Mesodermal cell (in vitro differentiated cells): ENCODE measurements at regions not wholly inside any gene's neighbourhood (a gene's known extent, or its start where the extent isn't known, plus 50 kb on each side); places are given as distances from the start of the nearest gene placed in this dataset.

ENCODE experiments used
- H3K27ac ChIP-seq: 2 replicates; pipeline ENCODE4 v1.7.0; 2013; ENCODE audit warnings: mild to moderate bottlenecking, low read depth, low read length, moderate library complexity; ENCODE audit not compliant: severe bottlenecking
- H3K36me3 ChIP-seq: 2 replicates; pipeline ENCODE4 v1.7.1; 2013; ENCODE audit warnings: mild to moderate bottlenecking, low read length, moderate library complexity; ENCODE audit not compliant: control insufficient read depth, insufficient read depth
- H3K4me1 ChIP-seq: one replicate; pipeline ENCODE4 v1.7.1; 2013; ENCODE audit warnings: mild to moderate bottlenecking, low read length; ENCODE audit not compliant: insufficient read depth, control insufficient read depth, poor library complexity, severe bottlenecking
- H3K4me3 ChIP-seq: 2 replicates; pipeline ENCODE4 v1.7.0; 2013; ENCODE audit warnings: low read length, control low read depth, mild to moderate bottlenecking; ENCODE audit not compliant: insufficient read depth, poor library complexity, severe bottlenecking; ENCODE audit errors: extremely low read depth
- H3K9me3 ChIP-seq: 2 replicates; pipeline ENCODE4 v1.7.1; 2013; ENCODE audit warnings: mild to moderate bottlenecking, low read length, moderate library complexity; ENCODE audit not compliant: control insufficient read depth
- WGBS, 2 experiments: methylation state at CpG; one replicate each; pipeline ENCODE4 v1.1.5; 2013; ENCODE audit warnings: missing lambda C conversion rate in 2 of 2; ENCODE audit not compliant: insufficient coverage in 2 of 2; 5-methylcytosine and 5-hydroxymethylcytosine counted together

- Histone ChIP-seq H3K9me3 (no peaks in the 10 kb centered on the region), H3K27ac (no peak overlapping the region), H3K4me3 (no peak overlapping the region), H3K36me3 (no peaks in the 10 kb centered on the region), H3K4me1 (no peaks in the 10 kb centered on the region)
- WGBS, 2 experiments: 94 to 95% methylated on average over 6 to 11 of the region's 13 CpGs
These were observed 977.6 kb downstream of the BRD1 start for GRCh38 chr22:48849963-48850657.

DNA sequence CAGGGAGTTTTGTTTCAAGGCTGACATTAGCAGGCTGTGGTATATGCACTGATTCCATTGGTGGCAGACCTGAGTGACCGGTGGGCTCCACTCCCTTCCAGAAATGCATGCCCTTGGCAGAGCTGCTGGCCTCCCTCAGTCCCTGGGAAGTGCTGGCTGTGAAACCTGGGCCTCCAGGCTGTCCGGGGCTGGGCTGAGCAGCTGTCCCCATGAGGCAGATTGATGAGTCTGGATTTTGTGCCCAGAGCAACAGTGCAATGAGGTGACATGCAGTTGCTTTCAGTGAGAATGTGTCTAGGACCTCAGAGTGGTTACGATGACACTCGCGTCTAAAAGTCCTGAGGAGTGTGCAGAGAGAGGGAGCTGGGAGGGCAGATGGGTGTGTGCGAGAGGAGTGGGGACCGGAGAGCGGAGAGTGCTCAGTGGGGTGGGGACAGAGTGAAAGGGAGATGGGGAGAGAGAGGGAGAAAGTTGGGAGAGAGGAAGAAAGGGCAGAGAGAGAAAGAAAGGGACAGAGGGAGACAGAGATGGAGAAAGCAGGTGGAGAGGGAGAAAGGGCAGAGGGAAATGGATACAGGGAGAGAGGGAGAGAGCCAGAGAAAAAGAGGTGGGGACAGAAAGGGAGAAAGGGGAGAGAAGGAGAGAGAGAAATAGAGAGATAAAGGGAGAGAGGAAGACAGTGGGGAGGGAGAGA, 978.3 kb downstream of the BRD1 start:
- 80 to 85% methylated on average over 7 to 8 of the region's 8 CpGs for WGBS, 2 experiments
- Histone ChIP-seq H3K9me3 (no peaks in the 10 kb centered on the region), H3K36me3 (no peaks in the 10 kb centered on the region), H3K4me1 (no peaks in the 10 kb centered on the region), H3K4me3 (no peak overlapping the region), H3K27ac (no peak overlapping the region)

DNA sequence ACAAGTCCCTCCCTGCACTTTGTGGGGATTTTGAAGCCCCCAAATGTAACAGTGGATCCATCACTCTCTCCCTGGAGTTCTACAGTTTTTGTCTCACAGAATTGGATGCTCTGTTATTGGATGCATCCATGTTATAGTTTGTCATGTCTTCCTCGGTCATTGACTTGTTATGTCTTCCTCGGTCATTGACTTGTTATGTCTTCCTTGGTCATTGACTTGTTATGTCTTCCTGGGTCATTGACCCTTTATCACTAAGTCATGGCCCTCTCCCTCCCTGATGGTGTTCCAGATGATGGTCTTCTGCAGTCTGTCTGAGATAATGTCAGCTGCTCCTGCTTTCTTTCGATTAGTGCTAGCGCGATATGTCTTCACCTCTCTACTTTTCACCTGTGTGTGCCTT, 981.5 kb downstream of the BRD1 start:
- Histone ChIP-seq H3K4me3 (no peak overlapping the region), H3K9me3 (no peaks in the 10 kb centered on the region), H3K27ac (no peak overlapping the region), H3K36me3 (no peaks in the 10 kb centered on the region), H3K4me1 (no peaks in the 10 kb centered on the region)
- 80% methylated on average over 2 of the region's 5 CpGs; no CpG with 5 or more reads in 1 of the 2 experiments for WGBS, 2 experiments

DNA sequence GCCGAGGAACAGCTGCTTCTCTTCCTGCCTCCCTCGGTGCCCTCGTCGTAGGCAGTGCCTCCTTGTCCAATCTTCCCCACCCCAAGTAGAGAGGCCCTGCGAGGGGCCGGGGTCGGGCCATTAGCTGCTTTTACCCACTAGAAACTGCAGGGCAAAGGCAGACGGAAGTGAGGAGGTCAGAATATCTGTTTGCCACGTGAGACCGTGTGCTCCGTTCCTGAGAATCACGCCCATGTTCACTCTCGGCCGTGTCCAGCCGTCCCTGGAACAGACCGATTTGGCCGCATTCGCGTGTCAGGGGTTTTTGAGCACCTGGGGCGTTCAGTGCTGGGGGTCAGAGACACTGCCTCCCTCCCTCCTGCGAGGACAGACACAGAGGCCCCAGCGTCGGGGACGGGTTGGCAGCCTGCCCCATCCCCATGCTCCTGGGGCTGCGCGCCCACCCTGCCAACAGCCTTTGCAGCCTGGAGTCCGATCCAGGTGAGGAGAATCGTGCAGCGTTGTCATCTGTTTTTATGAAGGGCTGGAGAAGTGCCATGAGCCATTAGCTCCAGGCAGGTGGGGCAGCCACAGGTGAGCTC, 982.2 kb downstream of the BRD1 start:
- no peaks in the 10 kb centered on the region for H3K4me1 ChIP-seq

GRCh38 chr22:48844056-48844675, 983.5 kb downstream of the BRD1 start:
- H3K36me3 ChIP-seq: no peaks in the 10 kb centered on the region
- H3K4me3 ChIP-seq: no peak overlapping the region
- H3K27ac ChIP-seq: no peak overlapping the region
- no peaks in the 10 kb centered on the region for H3K4me1 ChIP-seq
- H3K9me3 ChIP-seq: no peaks in the 10 kb centered on the region
- WGBS, 2 experiments: 86 to 87% methylated on average over 19 of the region's 20 CpGs

More for the DNA sequence above, 982.2 kb downstream of the BRD1 start:
- 85 to 97% methylated on average over 20 to 29 of the region's 29 CpGs for WGBS, 2 experiments
- Histone ChIP-seq H3K9me3 (no peaks in the 10 kb centered on the region), H3K36me3 (no peaks in the 10 kb centered on the region), H3K27ac (no peak overlapping the region), H3K4me3 (no peak overlapping the region)

GRCh38 chr22:48843640-48844039, 984.0 kb downstream of the BRD1 start:
- H3K9me3 ChIP-seq: no peaks in the 10 kb centered on the region
- WGBS, 2 experiments: 79 to 85% methylated on average over 5 to 6 of the region's 9 CpGs
- no peaks in the 10 kb centered on the region for H3K36me3 ChIP-seq
- no peak overlapping the region for H3K4me3 ChIP-seq
- H3K27ac ChIP-seq: no peak overlapping the region
- no peaks in the 10 kb centered on the region for H3K4me1 ChIP-seq

DNA sequence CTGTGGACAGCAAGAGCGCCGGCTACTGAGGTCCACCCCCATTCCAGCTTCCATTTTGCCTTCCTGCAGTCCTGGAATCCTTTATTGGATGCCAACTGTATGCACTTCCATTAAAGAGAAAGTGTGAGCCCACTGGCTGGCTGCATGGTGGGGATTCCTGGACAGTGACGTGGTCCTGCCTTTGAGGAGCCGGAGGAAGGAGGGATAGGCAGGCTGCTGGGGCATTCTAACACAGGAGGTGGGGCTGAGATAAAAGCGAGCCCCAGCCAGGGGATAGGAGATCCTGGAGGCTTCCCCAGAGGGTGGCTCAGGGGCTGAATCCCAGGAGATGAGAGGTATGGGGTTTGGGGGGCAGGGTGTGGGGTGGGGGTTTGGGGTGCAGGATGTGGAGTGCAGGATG, 984.7 kb downstream of the BRD1 start:
- H3K4me3 ChIP-seq: no peak overlapping the region
- no peaks in the 10 kb centered on the region for H3K36me3 ChIP-seq
- H3K9me3 ChIP-seq: no peaks in the 10 kb centered on the region
- no peak overlapping the region for H3K27ac ChIP-seq
- 79 to 93% methylated on average over 3 to 5 of the region's 5 CpGs for WGBS, 2 experiments
- H3K4me1 ChIP-seq: no peaks in the 10 kb centered on the region

DNA sequence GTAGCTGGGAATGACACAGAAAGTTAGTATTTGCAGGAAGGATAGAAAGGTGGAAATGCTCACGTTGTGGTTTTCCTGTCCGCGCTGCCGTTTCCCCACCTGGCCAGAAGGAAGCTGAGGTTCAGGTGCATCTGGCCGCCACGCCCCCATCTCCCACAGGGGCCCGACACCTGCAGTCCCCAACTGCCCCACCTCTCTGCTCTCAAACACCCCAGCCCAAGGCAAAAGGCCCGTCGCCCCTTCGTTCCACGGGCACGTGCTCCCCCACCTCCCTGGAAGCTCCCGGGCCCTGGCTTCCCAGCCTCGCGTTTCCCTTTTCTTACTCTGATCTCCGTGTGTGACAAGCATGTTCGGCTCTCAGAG, 985.1 kb downstream of the BRD1 start:
- H3K36me3 ChIP-seq: no peaks in the 10 kb centered on the region
- H3K9me3 ChIP-seq: no peaks in the 10 kb centered on the region
- H3K4me1 ChIP-seq: no peaks in the 10 kb centered on the region
- H3K4me3 ChIP-seq: no peak overlapping the region
- H3K27ac ChIP-seq: no peak overlapping the region
- 75 to 82% methylated on average over 11 to 17 of the region's 17 CpGs for WGBS, 2 experiments

- Histone ChIP-seq H3K4me1 (no peaks in the 10 kb centered on the region), H3K4me3 (no peak overlapping the region), H3K9me3 (no peaks in the 10 kb centered on the region), H3K36me3 (no peaks in the 10 kb centered on the region), H3K27ac (no peak overlapping the region)
- WGBS, 2 experiments: 92% methylated on average over 19 to 21 of the region's 22 CpGs
These were observed 985.6 kb downstream of the BRD1 start for GRCh38 chr22:48841881-48842582.

GRCh38 chr22:48840112-48840949, 987.3 kb downstream of the BRD1 start:
- WGBS, 2 experiments: 83 to 87% methylated on average over 11 to 12 of the region's 16 CpGs
- no peaks in the 10 kb centered on the region for H3K36me3 ChIP-seq

More at GRCh38 chr22:48840112-48840949, 987.3 kb downstream of the BRD1 start:
- H3K4me3 ChIP-seq: no peak overlapping the region
- H3K9me3 ChIP-seq: no peaks in the 10 kb centered on the region
- no peaks in the 10 kb centered on the region for H3K4me1 ChIP-seq
- no peak overlapping the region for H3K27ac ChIP-seq
